22Rv1 (cell line): ENCODE measurements at regions not wholly inside any gene's neighbourhood (a gene's known extent, or its start where the extent isn't known, plus 50 kb on each side); places are given as distances from the start of the nearest gene placed in this dataset.
"Not testable (repeated sequence)": the region's sequence is repeated elsewhere in the genome, so short reads cannot be mapped to it uniquely, and the experiment has no call there.

Experiments used
- ZFX ChIP-seq: fragments of 450-650 bp; IDR thresholded peaks from 2 replicates; pipeline ENCODE4 v1.6.1; 2017; ENCODE audit warnings: antibody characterized with exemption, borderline replicate concordance
- TF ChIP-seq, protein P1 (sequence below): fragments of 450-650 bp; IDR thresholded peaks from 2 replicates; pipeline ENCODE4 v1.5.1; 2017; ENCODE audit warnings: mild to moderate bottlenecking

DNA sequence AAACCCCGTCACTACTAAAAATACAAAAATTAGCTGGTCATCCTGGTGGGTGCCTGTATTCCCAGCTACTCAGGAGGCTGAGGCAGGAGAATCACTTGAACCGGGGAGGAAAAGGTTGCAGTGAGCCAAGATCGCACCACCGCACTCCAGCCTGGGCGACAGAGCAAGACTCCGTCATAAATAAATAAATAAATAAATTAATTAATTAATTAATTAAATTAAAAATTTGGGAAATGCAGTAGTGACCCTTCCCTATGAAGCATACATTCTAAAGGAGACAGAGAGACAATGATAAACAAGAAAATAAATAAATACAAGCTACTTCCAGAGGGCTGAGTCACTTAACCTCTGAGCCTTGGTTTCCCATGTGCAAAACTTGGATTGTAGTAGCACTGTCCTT lies 383.6 kb upstream of the MAF start:
- TF ChIP-seq, protein P1, sequence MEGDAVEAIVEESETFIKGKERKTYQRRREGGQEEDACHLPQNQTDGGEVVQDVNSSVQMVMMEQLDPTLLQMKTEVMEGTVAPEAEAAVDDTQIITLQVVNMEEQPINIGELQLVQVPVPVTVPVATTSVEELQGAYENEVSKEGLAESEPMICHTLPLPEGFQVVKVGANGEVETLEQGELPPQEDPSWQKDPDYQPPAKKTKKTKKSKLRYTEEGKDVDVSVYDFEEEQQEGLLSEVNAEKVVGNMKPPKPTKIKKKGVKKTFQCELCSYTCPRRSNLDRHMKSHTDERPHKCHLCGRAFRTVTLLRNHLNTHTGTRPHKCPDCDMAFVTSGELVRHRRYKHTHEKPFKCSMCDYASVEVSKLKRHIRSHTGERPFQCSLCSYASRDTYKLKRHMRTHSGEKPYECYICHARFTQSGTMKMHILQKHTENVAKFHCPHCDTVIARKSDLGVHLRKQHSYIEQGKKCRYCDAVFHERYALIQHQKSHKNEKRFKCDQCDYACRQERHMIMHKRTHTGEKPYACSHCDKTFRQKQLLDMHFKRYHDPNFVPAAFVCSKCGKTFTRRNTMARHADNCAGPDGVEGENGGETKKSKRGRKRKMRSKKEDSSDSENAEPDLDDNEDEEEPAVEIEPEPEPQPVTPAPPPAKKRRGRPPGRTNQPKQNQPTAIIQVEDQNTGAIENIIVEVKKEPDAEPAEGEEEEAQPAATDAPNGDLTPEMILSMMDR, result not testable (repeated sequence)
- not testable (repeated sequence) for TF ChIP-seq ZFX
